GM23338 (cell line): ENCODE measurements at regions not wholly inside any gene's neighbourhood (a gene's known extent, or its start where the extent isn't known, plus 50 kb on each side); places are given as distances from the start of the nearest gene placed in this dataset.

Source experiments
- ATAC-seq: fragments of 200-7000 bp; cut with Tn5 transposase; 3 replicates; pipeline ENCODE4 v1.9.1; 2020
- DNase-seq: peaks from one replicate; pipeline ENCODE4 v3.0.0-alpha.2; 2015; ENCODE audit warnings: low spot score
- H2AFZ ChIP-seq: fragments of 200-600 bp; sonication (generic); 2 replicates; pipeline ENCODE4 v1.8.0; 2016; ENCODE audit warnings: antibody characterized with exemption, mild to moderate bottlenecking, moderate library complexity
- H3F3A ChIP-seq: fragments of 200-600 bp; sonication (generic); replicated peaks from 2 replicates; pipeline ENCODE4 v1.8.0; 2017; ENCODE audit warnings: antibody characterized with exemption, mixed run types, low read depth
- H3K27ac ChIP-seq: fragments of 200-600 bp; sonication (generic); 2 replicates; pipeline ENCODE4 v1.6.1; 2016; ENCODE audit warnings: low read depth
- H3K27me3 ChIP-seq: fragments of 200-600 bp; sonication (generic); 2 replicates; pipeline ENCODE4 v1.8.0; 2016; ENCODE audit warnings: mild to moderate bottlenecking, mixed run types, moderate library complexity; ENCODE audit not compliant: insufficient read depth
- H3K36me3 ChIP-seq: fragments of 200-600 bp; sonication (generic); 2 replicates; pipeline ENCODE4 v1.8.0; 2016; ENCODE audit warnings: mild to moderate bottlenecking; ENCODE audit not compliant: insufficient read depth
- H3K4me1 ChIP-seq: fragments of 200-600 bp; sonication (generic); 2 replicates; pipeline ENCODE4 v1.8.0; 2016; ENCODE audit warnings: mild to moderate bottlenecking, moderate library complexity; ENCODE audit not compliant: insufficient read depth
- H3K4me2 ChIP-seq: fragments of 200-600 bp; sonication (generic); 2 replicates; pipeline ENCODE4 v1.7.1; 2017; ENCODE audit warnings: mixed run types
- H3K4me3 ChIP-seq: fragments of 200-600 bp; sonication (generic); 2 replicates; pipeline ENCODE4 v1.6.1; 2016; ENCODE audit warnings: mixed run types
- H3K79me2 ChIP-seq: fragments of 200-600 bp; sonication (generic); replicated peaks from 2 replicates; pipeline ENCODE4 v1.8.0; 2017; ENCODE audit warnings: mild to moderate bottlenecking; ENCODE audit not compliant: insufficient read depth
- H3K9me2 ChIP-seq: fragments of 200-600 bp; sonication (generic); 2 replicates; pipeline ENCODE4 v1.8.0; 2017; ENCODE audit not compliant: insufficient read depth
- H4K20me1 ChIP-seq: fragments of 200-600 bp; sonication (generic); replicated peaks from 2 replicates; pipeline ENCODE4 v1.8.0; 2017; ENCODE audit warnings: mild to moderate bottlenecking; ENCODE audit not compliant: insufficient read depth
- H3K27ac Mint-ChIP-seq: 2 replicates; pipeline ENCODE4 v1.8.0; 2020; ENCODE audit warnings: inconsistent platforms, mild to moderate bottlenecking, moderate library complexity, mixed read lengths
- H3K27me3 Mint-ChIP-seq: 3 replicates; pipeline ENCODE4 v1.8.0; 2022; ENCODE audit warnings: low read depth, mild to moderate bottlenecking, moderate library complexity, mixed read lengths, inconsistent platforms; ENCODE audit not compliant: insufficient read depth, poor library complexity
- H3K36me3 Mint-ChIP-seq: 3 replicates; pipeline ENCODE4 v1.8.0; 2021; ENCODE audit warnings: low read depth, mild to moderate bottlenecking, inconsistent platforms, moderate library complexity, mixed read lengths
- H3K4me1 Mint-ChIP-seq: 3 replicates; pipeline ENCODE4 v1.8.0; 2020; ENCODE audit warnings: mild to moderate bottlenecking, inconsistent platforms, mixed read lengths
- H3K4me3 Mint-ChIP-seq: 3 replicates; pipeline ENCODE4 v1.8.0; 2021; ENCODE audit warnings: moderate library complexity, mild to moderate bottlenecking, inconsistent platforms, mixed read lengths
- H3K9me3 Mint-ChIP-seq: 3 replicates; pipeline ENCODE4 v1.8.0; 2020; ENCODE audit warnings: moderate library complexity, mild to moderate bottlenecking, inconsistent platforms, mixed read lengths
- CREB1 ChIP-seq: fragments of 250-450 bp; sonication (Bioruptor Pico); IDR thresholded peaks from 2 replicates; pipeline ENCODE4 v1.5.0; 2020; ENCODE audit warnings: low read depth, mild to moderate bottlenecking, moderate library complexity
- EZH2 ChIP-seq: fragments of 200-600 bp; sonication (generic); IDR thresholded peaks from one replicate; pipeline ENCODE4 v1.8.0; 2017; ENCODE audit warnings: antibody characterized with exemption, mild to moderate bottlenecking, low read depth; ENCODE audit not compliant: unreplicated experiment
- EZH2phosphoT487 ChIP-seq: fragments of 200-600 bp; sonication (generic); IDR thresholded peaks from one replicate; pipeline ENCODE4 v1.8.1; 2018; ENCODE audit warnings: antibody characterized with exemption; ENCODE audit not compliant: unreplicated experiment
- JUNB ChIP-seq: IDR thresholded peaks from one replicate; pipeline ENCODE4 v1.6.1; 2016; ENCODE audit warnings: antibody characterized with exemption; ENCODE audit not compliant: unreplicated experiment
- NANOG ChIP-seq: IDR thresholded peaks from 2 replicates; pipeline ENCODE4 v1.6.1; 2016; ENCODE audit warnings: antibody characterized with exemption, borderline replicate concordance
- POLR2AphosphoS5 ChIP-seq: IDR thresholded peaks from 2 replicates; pipeline ENCODE4 v1.6.1; 2016; ENCODE audit warnings: antibody characterized with exemption, low read depth
- STAT1 ChIP-seq: IDR thresholded peaks from one replicate; pipeline ENCODE4 v1.6.1; 2016; ENCODE audit warnings: antibody characterized with exemption; ENCODE audit not compliant: unreplicated experiment
- ZNF114 ChIP-seq: fragments of 250-450 bp; sonication (Bioruptor Pico); IDR thresholded peaks from 2 replicates; pipeline ENCODE4 v1.5.0; 2020; ENCODE audit warnings: mild to moderate bottlenecking, moderate library complexity
- ZNF331 ChIP-seq: fragments of 250-450 bp; sonication (Bioruptor Pico); IDR thresholded peaks from 2 replicates; pipeline ENCODE4 v1.5.0; 2020; ENCODE audit warnings: low read depth, mild to moderate bottlenecking, moderate library complexity
- TF ChIP-seq, protein P1 (sequence below), 2 experiments: fragments of 200-600 bp in 1 of 2; sonication (generic) in 1 of 2; conservative IDR thresholded peaks; 2 replicates each; pipeline versions ENCODE4 v1.5.1 to v1.6.1; 2016 to 2017; ENCODE audit warnings: antibody characterized with exemption in 2 of 2, low read depth in 2 of 2, mild to moderate bottlenecking in 2 of 2, moderate library complexity in 1 of 2
- TF ChIP-seq, protein P2 (sequence below): fragments of 250-450 bp; sonication (Bioruptor Pico); IDR thresholded peaks from 2 replicates; pipeline ENCODE4 v1.5.0; 2020; ENCODE audit warnings: mild to moderate bottlenecking, moderate library complexity
- TF ChIP-seq, protein P3 (sequence below): IDR thresholded peaks from 2 replicates; pipeline ENCODE4 v1.6.1; 2016; ENCODE audit warnings: antibody characterized with exemption
- TF ChIP-seq, protein P4 (sequence below): IDR thresholded peaks from one replicate; pipeline ENCODE4 v1.6.1; 2018; ENCODE audit warnings: antibody characterized with exemption; ENCODE audit not compliant: unreplicated experiment

DNA sequence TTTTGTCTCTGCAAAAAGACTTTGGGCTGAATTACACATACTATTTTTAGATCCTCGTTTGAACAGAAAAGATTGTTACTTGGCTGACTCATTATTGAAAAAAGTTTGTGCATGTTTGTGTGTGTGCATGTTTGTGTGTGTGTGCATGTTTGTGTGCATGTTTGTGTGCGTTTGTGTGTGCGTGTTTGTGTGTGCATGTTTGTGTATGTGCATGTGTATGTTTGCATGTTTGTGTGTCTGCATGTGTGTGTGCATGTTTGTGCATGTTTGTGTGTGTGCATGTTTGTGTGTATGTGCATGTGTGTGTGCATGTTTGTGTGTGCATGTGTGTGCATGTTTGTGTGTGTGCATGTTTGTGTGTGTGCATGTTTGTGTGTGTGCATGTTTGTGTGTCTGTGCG, 201.1 kb upstream of the FAT1 start:
- no peaks in the 10 kb centered on the region for H3K9me2 ChIP-seq
- no peak overlapping the region for H2AFZ ChIP-seq
- H3K4me1 ChIP-seq, result 0 out of 2 replicates have a peak, but pooled peaks cover 8% of the 10 kb centered on the region
- no peaks in the 10 kb centered on the region for H3K79me2 ChIP-seq
- H3K27me3 ChIP-seq, result no peaks in the 10 kb centered on the region
- no peak overlapping the region for H3K4me2 ChIP-seq
- no peak for TF ChIP-seq EZH2phosphoT487
- TF ChIP-seq NANOG, result no peak
- no peak for TF ChIP-seq ZNF331 (CRISPR knock-in tag)
- TF ChIP-seq POLR2AphosphoS5, result no peak
- no peak for TF ChIP-seq EZH2
- TF ChIP-seq, protein P1, sequence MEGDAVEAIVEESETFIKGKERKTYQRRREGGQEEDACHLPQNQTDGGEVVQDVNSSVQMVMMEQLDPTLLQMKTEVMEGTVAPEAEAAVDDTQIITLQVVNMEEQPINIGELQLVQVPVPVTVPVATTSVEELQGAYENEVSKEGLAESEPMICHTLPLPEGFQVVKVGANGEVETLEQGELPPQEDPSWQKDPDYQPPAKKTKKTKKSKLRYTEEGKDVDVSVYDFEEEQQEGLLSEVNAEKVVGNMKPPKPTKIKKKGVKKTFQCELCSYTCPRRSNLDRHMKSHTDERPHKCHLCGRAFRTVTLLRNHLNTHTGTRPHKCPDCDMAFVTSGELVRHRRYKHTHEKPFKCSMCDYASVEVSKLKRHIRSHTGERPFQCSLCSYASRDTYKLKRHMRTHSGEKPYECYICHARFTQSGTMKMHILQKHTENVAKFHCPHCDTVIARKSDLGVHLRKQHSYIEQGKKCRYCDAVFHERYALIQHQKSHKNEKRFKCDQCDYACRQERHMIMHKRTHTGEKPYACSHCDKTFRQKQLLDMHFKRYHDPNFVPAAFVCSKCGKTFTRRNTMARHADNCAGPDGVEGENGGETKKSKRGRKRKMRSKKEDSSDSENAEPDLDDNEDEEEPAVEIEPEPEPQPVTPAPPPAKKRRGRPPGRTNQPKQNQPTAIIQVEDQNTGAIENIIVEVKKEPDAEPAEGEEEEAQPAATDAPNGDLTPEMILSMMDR (conservative IDR thresholded peaks at IDR 0.05; ENCODE audit: low read depth in 2 of 2), result no peak
- TF ChIP-seq, protein P2, sequence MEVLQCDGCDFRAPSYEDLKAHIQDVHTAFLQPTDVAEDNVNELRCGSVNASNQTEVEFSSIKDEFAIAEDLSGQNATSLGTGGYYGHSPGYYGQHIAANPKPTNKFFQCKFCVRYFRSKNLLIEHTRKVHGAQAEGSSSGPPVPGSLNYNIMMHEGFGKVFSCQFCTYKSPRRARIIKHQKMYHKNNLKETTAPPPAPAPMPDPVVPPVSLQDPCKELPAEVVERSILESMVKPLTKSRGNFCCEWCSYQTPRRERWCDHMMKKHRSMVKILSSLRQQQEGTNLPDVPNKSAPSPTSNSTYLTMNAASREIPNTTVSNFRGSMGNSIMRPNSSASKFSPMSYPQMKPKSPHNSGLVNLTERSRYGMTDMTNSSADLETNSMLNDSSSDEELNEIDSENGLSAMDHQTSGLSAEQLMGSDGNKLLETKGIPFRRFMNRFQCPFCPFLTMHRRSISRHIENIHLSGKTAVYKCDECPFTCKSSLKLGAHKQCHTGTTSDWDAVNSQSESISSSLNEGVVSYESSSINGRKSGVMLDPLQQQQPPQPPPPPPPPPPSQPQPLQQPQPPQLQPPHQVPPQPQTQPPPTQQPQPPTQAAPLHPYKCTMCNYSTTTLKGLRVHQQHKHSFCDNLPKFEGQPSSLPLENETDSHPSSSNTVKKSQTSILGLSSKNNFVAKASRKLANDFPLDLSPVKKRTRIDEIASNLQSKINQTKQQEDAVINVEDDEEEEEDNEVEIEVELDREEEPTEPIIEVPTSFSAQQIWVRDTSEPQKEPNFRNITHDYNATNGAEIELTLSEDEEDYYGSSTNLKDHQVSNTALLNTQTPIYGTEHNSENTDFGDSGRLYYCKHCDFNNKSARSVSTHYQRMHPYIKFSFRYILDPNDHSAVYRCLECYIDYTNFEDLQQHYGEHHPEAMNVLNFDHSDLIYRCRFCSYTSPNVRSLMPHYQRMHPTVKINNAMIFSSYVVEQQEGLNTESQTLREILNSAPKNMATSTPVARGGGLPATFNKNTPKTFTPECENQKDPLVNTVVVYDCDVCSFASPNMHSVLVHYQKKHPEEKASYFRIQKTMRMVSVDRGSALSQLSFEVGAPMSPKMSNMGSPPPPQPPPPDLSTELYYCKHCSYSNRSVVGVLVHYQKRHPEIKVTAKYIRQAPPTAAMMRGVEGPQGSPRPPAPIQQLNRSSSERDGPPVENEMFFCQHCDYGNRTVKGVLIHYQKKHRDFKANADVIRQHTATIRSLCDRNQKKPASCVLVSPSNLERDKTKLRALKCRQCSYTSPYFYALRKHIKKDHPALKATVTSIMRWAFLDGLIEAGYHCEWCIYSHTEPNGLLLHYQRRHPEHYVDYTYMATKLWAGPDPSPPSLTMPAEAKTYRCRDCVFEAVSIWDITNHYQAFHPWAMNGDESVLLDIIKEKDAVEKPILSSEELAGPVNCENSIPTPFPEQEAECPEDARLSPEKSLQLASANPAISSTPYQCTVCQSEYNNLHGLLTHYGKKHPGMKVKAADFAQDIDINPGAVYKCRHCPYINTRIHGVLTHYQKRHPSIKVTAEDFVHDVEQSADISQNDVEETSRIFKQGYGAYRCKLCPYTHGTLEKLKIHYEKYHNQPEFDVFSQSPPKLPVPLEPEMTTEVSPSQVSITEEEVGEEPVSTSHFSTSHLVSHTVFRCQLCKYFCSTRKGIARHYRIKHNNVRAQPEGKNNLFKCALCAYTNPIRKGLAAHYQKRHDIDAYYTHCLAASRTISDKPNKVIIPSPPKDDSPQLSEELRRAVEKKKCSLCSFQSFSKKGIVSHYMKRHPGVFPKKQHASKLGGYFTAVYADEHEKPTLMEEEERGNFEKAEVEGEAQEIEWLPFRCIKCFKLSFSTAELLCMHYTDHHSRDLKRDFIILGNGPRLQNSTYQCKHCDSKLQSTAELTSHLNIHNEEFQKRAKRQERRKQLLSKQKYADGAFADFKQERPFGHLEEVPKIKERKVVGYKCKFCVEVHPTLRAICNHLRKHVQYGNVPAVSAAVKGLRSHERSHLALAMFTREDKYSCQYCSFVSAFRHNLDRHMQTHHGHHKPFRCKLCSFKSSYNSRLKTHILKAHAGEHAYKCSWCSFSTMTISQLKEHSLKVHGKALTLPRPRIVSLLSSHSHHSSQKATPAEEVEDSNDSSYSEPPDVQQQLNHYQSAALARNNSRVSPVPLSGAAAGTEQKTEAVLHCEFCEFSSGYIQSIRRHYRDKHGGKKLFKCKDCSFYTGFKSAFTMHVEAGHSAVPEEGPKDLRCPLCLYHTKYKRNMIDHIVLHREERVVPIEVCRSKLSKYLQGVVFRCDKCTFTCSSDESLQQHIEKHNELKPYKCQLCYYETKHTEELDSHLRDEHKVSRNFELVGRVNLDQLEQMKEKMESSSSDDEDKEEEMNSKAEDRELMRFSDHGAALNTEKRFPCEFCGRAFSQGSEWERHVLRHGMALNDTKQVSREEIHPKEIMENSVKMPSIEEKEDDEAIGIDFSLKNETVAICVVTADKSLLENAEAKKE (CRISPR knock-in tag), result no peak
- TF ChIP-seq STAT1, result no peak
- no peak for TF ChIP-seq CREB1 (CRISPR knock-in tag)
- TF ChIP-seq, protein P3, sequence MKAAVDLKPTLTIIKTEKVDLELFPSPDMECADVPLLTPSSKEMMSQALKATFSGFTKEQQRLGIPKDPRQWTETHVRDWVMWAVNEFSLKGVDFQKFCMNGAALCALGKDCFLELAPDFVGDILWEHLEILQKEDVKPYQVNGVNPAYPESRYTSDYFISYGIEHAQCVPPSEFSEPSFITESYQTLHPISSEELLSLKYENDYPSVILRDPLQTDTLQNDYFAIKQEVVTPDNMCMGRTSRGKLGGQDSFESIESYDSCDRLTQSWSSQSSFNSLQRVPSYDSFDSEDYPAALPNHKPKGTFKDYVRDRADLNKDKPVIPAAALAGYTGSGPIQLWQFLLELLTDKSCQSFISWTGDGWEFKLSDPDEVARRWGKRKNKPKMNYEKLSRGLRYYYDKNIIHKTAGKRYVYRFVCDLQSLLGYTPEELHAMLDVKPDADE, result no peak
- no peak for TF ChIP-seq JUNB
- TF ChIP-seq, protein P4, sequence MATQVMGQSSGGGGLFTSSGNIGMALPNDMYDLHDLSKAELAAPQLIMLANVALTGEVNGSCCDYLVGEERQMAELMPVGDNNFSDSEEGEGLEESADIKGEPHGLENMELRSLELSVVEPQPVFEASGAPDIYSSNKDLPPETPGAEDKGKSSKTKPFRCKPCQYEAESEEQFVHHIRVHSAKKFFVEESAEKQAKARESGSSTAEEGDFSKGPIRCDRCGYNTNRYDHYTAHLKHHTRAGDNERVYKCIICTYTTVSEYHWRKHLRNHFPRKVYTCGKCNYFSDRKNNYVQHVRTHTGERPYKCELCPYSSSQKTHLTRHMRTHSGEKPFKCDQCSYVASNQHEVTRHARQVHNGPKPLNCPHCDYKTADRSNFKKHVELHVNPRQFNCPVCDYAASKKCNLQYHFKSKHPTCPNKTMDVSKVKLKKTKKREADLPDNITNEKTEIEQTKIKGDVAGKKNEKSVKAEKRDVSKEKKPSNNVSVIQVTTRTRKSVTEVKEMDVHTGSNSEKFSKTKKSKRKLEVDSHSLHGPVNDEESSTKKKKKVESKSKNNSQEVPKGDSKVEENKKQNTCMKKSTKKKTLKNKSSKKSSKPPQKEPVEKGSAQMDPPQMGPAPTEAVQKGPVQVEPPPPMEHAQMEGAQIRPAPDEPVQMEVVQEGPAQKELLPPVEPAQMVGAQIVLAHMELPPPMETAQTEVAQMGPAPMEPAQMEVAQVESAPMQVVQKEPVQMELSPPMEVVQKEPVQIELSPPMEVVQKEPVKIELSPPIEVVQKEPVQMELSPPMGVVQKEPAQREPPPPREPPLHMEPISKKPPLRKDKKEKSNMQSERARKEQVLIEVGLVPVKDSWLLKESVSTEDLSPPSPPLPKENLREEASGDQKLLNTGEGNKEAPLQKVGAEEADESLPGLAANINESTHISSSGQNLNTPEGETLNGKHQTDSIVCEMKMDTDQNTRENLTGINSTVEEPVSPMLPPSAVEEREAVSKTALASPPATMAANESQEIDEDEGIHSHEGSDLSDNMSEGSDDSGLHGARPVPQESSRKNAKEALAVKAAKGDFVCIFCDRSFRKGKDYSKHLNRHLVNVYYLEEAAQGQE, result no peak
- no peak for TF ChIP-seq ZNF114 (CRISPR knock-in tag)
- Mint-ChIP-seq H3K4me1 (peaks cover 2% of the 10 kb centered on the region; the same call in 2 of the 3 replicates), H3K9me3 (peaks cover 4% of the 10 kb centered on the region; the same call in 1 of the 3 replicates), H3K27me3 (no peaks in the 10 kb centered on the region), H3K36me3 (no peaks in the 10 kb centered on the region), H3K4me3 (no peak overlapping the region), H3K27ac (no peak overlapping the region)
- H3K36me3 ChIP-seq, result no peaks in the 10 kb centered on the region
- no peaks in the 10 kb centered on the region for H4K20me1 ChIP-seq
- H3K4me3 ChIP-seq, result no peak overlapping the region
- DNase-seq (no peak), ATAC-seq (no peak)
- no peak overlapping the region for H3K27ac ChIP-seq
- no peaks in the 10 kb centered on the region for H3F3A ChIP-seq
